ENCODE measurements at regions not wholly inside any gene's neighbourhood (a gene's known extent, or its start where the extent isn't known, plus 50 kb on each side); places are given as distances from the start of the nearest gene placed in this dataset.

- Histone ChIP-seq H3K27me3 (ENCODE audit: insufficient read depth, poor library complexity, severe bottlenecking) (no peaks in the 10 kb centered on the region), H3K4me3 (replicated peaks; ENCODE audit: insufficient read depth, low read length) (no peak overlapping the region), H3K27ac (replicated peaks) (no peak overlapping the region)
- DNase-seq (ENCODE audit: low read depth in 1 of 2, low spot score in 1 of 2), result no peak
- TF ChIP-seq CTCF (IDR thresholded peaks at IDR 0.05; ENCODE audit: insufficient read depth, low read length), result no peak
- TF ChIP-seq SPI1 (IDR thresholded peaks at IDR 0.05; ENCODE audit: borderline replicate concordance, low read depth), result no peak
- TF ChIP-seq GABPA (IDR thresholded peaks at IDR 0.05; ENCODE audit: low read depth), result no peak
- TF ChIP-seq, protein P1, sequence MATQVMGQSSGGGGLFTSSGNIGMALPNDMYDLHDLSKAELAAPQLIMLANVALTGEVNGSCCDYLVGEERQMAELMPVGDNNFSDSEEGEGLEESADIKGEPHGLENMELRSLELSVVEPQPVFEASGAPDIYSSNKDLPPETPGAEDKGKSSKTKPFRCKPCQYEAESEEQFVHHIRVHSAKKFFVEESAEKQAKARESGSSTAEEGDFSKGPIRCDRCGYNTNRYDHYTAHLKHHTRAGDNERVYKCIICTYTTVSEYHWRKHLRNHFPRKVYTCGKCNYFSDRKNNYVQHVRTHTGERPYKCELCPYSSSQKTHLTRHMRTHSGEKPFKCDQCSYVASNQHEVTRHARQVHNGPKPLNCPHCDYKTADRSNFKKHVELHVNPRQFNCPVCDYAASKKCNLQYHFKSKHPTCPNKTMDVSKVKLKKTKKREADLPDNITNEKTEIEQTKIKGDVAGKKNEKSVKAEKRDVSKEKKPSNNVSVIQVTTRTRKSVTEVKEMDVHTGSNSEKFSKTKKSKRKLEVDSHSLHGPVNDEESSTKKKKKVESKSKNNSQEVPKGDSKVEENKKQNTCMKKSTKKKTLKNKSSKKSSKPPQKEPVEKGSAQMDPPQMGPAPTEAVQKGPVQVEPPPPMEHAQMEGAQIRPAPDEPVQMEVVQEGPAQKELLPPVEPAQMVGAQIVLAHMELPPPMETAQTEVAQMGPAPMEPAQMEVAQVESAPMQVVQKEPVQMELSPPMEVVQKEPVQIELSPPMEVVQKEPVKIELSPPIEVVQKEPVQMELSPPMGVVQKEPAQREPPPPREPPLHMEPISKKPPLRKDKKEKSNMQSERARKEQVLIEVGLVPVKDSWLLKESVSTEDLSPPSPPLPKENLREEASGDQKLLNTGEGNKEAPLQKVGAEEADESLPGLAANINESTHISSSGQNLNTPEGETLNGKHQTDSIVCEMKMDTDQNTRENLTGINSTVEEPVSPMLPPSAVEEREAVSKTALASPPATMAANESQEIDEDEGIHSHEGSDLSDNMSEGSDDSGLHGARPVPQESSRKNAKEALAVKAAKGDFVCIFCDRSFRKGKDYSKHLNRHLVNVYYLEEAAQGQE (IDR thresholded peaks at IDR 0.05; ENCODE audit: insufficient replicate concordance, low read depth), result no peak
- no peak for TF ChIP-seq POLR2AphosphoS5 (IDR thresholded peaks at IDR 0.05; ENCODE audit: low read depth)
These were observed 404.2 kb downstream of the DAD1 start for GRCh38 chr14:22184830-22185168.

DNA sequence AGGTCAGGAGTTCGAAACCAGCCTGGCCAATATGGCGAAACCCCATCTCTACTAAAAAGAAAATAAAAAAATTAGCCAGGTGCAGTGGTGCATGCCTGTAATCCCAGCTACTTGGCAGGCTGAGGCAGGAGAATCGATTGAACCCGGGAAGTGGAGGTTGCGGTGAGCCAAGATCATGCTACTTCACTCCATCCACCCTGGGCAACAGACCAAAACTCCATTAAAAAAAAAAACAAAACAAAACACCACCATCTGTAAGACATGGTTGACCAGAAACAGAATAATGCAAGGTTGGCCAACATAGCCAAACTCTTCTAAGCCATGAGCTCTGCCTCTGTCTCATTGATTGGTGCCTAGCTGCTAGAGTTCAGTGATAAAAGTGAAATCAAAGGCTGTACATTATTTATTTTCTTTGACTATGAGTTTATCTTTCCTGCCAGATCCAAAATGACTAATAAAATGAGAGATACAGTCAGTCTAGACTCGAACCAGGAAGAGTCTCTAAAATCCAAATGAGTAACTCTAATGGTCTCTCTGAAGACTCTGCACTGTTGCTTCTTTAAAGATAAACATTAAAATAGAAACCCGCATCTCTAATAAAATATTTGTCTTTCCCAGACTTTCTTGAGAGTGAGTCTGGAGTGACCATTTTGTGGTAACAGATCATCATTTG is 404.7 kb downstream of the DAD1 start:
- Histone ChIP-seq H3K27me3 (ENCODE audit: insufficient read depth, poor library complexity, severe bottlenecking) (no peaks in the 10 kb centered on the region), H3K27ac (replicated peaks) (no peak overlapping the region), H3K4me3 (replicated peaks; ENCODE audit: insufficient read depth, low read length) (no peak overlapping the region)
- no peak for DNase-seq (ENCODE audit: low read depth in 1 of 2, low spot score in 1 of 2)
- TF ChIP-seq, protein P1 (IDR thresholded peaks at IDR 0.05; ENCODE audit: insufficient replicate concordance, low read depth), result no peak
- TF ChIP-seq SPI1 (IDR thresholded peaks at IDR 0.05; ENCODE audit: borderline replicate concordance, low read depth), result no peak
- TF ChIP-seq POLR2AphosphoS5 (IDR thresholded peaks at IDR 0.05; ENCODE audit: low read depth), result no peak
- no peak for TF ChIP-seq GABPA (IDR thresholded peaks at IDR 0.05; ENCODE audit: low read depth)
- TF ChIP-seq CTCF (IDR thresholded peaks at IDR 0.05; ENCODE audit: insufficient read depth, low read length), result no peak

- TF ChIP-seq CTCF (IDR thresholded peaks at IDR 0.05; ENCODE audit: insufficient read depth, low read length) (no peak), POLR2AphosphoS5 (IDR thresholded peaks at IDR 0.05; ENCODE audit: low read depth) (no peak), GABPA (IDR thresholded peaks at IDR 0.05; ENCODE audit: low read depth) (no peak)
- no peak overlapping the region for H3K27ac ChIP-seq (replicated peaks)
- no peaks in the 10 kb centered on the region for H3K27me3 ChIP-seq (ENCODE audit: insufficient read depth, poor library complexity, severe bottlenecking)
- no peak overlapping the region for H3K4me3 ChIP-seq (replicated peaks; ENCODE audit: insufficient read depth, low read length)
- no peak for DNase-seq (ENCODE audit: low read depth in 1 of 2, low spot score in 1 of 2)
These were observed 409.0 kb downstream of the DAD1 start for GRCh38 chr14:22180045-22180444.

DNA sequence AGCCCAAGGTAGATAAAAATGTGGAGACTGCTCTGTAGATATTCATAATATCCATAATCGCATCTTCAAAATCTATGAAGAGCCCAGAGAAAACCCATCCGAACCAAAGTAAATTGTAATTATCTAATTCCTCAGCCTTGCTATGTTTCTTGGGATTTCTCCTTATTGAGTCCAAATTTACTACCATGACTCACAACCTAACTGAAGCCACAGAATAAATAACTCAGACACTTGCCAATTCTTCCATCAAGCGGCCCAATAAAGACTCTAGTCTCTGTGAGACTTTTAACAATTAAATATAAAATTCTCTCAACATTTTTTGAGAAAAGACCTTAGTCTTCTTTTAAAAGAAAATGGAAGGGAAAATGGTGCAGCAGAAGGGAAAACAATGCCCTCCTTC is 409.8 kb downstream of the DAD1 start:
- DNase-seq (ENCODE audit: low read depth in 1 of 2, low spot score in 1 of 2), result no peak
- no peak overlapping the region for H3K27ac ChIP-seq (replicated peaks)
- no peak for TF ChIP-seq GABPA (IDR thresholded peaks at IDR 0.05; ENCODE audit: low read depth)
- no peak for TF ChIP-seq SPI1 (IDR thresholded peaks at IDR 0.05; ENCODE audit: borderline replicate concordance, low read depth)
- no peak for TF ChIP-seq POLR2AphosphoS5 (IDR thresholded peaks at IDR 0.05; ENCODE audit: low read depth)
- TF ChIP-seq, protein P1 (IDR thresholded peaks at IDR 0.05; ENCODE audit: insufficient replicate concordance, low read depth), result no peak
- TF ChIP-seq CTCF (IDR thresholded peaks at IDR 0.05; ENCODE audit: insufficient read depth, low read length), result no peak
- no peaks in the 10 kb centered on the region for H3K27me3 ChIP-seq (ENCODE audit: insufficient read depth, poor library complexity, severe bottlenecking)
- no peak overlapping the region for H3K4me3 ChIP-seq (replicated peaks; ENCODE audit: insufficient read depth, low read length)
